K562 (cell line): ENCODE measurements at regions not wholly inside any gene's neighbourhood (a gene's known extent, or its start where the extent isn't known, plus 50 kb on each side); places are given as distances from the start of the nearest gene placed in this dataset.

ENCODE experiments used
- FOXJ2 ChIP-seq: fragments of 200-800 bp; sonication (Bioruptor generic); IDR thresholded peaks from 2 replicates; pipeline ENCODE4 v1.6.1; 2016; ENCODE audit warnings: missing genetic modification characterization, missing compliant biosample characterization
- HDAC8 ChIP-seq: fragments of 450-650 bp; IDR thresholded peaks from 2 replicates; pipeline ENCODE4 v1.6.1; 2016; ENCODE audit warnings: mild to moderate bottlenecking, missing genetic modification characterization, moderate library complexity, missing compliant biosample characterization
- HMG20B ChIP-seq: fragments of 250-450 bp; sonication (Bioruptor Pico); IDR thresholded peaks from 2 replicates; pipeline ENCODE4 v1.5.0; 2021; ENCODE audit warnings: mild to moderate bottlenecking
- JUND ChIP-seq, 2 experiments: IDR thresholded peaks; 2 replicates in 1 of 2; 3 replicates in 1 of 2; pipeline ENCODE4 v1.6.1; 2011; ENCODE audit warnings: borderline replicate concordance in 2 of 2, low read depth in 2 of 2, low read length in 2 of 2, improper control_type of control experiment in 1 of 2, missing biosample characterization in 1 of 2, missing genetic modification characterization in 1 of 2, missing genetic modification reagents in 1 of 2
- MAFK ChIP-seq: IDR thresholded peaks from 2 replicates; pipeline ENCODE4 v1.6.1; 2011; ENCODE audit warnings: low read length, improper control_type of control experiment
- NBN ChIP-seq: fragments of 450-650 bp; IDR thresholded peaks from 2 replicates; pipeline ENCODE4 v1.6.1; 2016; ENCODE audit warnings: low read depth, mild to moderate bottlenecking
- NFRKB ChIP-seq: fragments of 450-650 bp; IDR thresholded peaks from 2 replicates; pipeline ENCODE4 v1.6.1; 2016; ENCODE audit warnings: low read depth
- PYGO2 ChIP-seq: fragments of 450-650 bp; IDR thresholded peaks from 2 replicates; pipeline ENCODE4 v1.6.1; 2016; ENCODE audit warnings: mild to moderate bottlenecking, missing genetic modification characterization, moderate library complexity, missing compliant biosample characterization
- TAL1 ChIP-seq: fragments of 450-650 bp; IDR thresholded peaks from 2 replicates; pipeline ENCODE4 v1.6.1; 2016; ENCODE audit warnings: mild to moderate bottlenecking
- ZNF274 ChIP-seq: IDR thresholded peaks from 2 replicates; pipeline ENCODE4 v1.6.1; 2011; ENCODE audit warnings: low read depth, mild to moderate bottlenecking, low read length, moderate library complexity, borderline replicate concordance
- TF ChIP-seq, protein P1 (sequence below): fragments of 450-650 bp; IDR thresholded peaks from 2 replicates; pipeline ENCODE4 v1.6.1; 2016; ENCODE audit warnings: mild to moderate bottlenecking, moderate library complexity
- TF ChIP-seq, protein P2 (sequence below): fragments of 450-650 bp; formaldehyde crosslinking; IDR thresholded peaks from 2 replicates; pipeline ENCODE4 v1.4.0; 2022; ENCODE audit warnings: missing genetic modification characterization
- TF ChIP-seq, protein P3 (sequence below): fragments of 250-450 bp; sonication (Bioruptor Pico); IDR thresholded peaks from 2 replicates; pipeline ENCODE4 v1.4.0; 2020

DNA sequence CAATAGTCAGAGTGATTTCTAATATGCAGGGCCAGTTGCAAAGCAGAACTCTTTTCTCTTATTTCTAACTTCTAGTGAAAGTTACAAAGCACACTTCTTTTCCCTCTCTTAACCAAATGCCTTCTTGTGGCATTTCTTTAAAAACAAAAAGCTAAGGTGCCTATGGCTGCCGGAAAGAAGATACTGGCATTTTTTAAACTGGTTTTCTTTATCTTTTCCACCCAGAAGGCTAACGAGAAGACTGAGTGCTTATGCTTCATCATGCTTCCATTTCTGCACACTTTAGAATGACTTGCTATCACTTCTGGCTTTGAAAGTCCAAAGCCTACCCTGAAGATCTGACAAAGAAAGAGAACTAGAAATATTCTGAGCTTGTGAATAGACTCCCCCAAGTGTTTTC is 141.3 kb downstream of the P2RY1 start (continued):
- TF ChIP-seq, protein P1, sequence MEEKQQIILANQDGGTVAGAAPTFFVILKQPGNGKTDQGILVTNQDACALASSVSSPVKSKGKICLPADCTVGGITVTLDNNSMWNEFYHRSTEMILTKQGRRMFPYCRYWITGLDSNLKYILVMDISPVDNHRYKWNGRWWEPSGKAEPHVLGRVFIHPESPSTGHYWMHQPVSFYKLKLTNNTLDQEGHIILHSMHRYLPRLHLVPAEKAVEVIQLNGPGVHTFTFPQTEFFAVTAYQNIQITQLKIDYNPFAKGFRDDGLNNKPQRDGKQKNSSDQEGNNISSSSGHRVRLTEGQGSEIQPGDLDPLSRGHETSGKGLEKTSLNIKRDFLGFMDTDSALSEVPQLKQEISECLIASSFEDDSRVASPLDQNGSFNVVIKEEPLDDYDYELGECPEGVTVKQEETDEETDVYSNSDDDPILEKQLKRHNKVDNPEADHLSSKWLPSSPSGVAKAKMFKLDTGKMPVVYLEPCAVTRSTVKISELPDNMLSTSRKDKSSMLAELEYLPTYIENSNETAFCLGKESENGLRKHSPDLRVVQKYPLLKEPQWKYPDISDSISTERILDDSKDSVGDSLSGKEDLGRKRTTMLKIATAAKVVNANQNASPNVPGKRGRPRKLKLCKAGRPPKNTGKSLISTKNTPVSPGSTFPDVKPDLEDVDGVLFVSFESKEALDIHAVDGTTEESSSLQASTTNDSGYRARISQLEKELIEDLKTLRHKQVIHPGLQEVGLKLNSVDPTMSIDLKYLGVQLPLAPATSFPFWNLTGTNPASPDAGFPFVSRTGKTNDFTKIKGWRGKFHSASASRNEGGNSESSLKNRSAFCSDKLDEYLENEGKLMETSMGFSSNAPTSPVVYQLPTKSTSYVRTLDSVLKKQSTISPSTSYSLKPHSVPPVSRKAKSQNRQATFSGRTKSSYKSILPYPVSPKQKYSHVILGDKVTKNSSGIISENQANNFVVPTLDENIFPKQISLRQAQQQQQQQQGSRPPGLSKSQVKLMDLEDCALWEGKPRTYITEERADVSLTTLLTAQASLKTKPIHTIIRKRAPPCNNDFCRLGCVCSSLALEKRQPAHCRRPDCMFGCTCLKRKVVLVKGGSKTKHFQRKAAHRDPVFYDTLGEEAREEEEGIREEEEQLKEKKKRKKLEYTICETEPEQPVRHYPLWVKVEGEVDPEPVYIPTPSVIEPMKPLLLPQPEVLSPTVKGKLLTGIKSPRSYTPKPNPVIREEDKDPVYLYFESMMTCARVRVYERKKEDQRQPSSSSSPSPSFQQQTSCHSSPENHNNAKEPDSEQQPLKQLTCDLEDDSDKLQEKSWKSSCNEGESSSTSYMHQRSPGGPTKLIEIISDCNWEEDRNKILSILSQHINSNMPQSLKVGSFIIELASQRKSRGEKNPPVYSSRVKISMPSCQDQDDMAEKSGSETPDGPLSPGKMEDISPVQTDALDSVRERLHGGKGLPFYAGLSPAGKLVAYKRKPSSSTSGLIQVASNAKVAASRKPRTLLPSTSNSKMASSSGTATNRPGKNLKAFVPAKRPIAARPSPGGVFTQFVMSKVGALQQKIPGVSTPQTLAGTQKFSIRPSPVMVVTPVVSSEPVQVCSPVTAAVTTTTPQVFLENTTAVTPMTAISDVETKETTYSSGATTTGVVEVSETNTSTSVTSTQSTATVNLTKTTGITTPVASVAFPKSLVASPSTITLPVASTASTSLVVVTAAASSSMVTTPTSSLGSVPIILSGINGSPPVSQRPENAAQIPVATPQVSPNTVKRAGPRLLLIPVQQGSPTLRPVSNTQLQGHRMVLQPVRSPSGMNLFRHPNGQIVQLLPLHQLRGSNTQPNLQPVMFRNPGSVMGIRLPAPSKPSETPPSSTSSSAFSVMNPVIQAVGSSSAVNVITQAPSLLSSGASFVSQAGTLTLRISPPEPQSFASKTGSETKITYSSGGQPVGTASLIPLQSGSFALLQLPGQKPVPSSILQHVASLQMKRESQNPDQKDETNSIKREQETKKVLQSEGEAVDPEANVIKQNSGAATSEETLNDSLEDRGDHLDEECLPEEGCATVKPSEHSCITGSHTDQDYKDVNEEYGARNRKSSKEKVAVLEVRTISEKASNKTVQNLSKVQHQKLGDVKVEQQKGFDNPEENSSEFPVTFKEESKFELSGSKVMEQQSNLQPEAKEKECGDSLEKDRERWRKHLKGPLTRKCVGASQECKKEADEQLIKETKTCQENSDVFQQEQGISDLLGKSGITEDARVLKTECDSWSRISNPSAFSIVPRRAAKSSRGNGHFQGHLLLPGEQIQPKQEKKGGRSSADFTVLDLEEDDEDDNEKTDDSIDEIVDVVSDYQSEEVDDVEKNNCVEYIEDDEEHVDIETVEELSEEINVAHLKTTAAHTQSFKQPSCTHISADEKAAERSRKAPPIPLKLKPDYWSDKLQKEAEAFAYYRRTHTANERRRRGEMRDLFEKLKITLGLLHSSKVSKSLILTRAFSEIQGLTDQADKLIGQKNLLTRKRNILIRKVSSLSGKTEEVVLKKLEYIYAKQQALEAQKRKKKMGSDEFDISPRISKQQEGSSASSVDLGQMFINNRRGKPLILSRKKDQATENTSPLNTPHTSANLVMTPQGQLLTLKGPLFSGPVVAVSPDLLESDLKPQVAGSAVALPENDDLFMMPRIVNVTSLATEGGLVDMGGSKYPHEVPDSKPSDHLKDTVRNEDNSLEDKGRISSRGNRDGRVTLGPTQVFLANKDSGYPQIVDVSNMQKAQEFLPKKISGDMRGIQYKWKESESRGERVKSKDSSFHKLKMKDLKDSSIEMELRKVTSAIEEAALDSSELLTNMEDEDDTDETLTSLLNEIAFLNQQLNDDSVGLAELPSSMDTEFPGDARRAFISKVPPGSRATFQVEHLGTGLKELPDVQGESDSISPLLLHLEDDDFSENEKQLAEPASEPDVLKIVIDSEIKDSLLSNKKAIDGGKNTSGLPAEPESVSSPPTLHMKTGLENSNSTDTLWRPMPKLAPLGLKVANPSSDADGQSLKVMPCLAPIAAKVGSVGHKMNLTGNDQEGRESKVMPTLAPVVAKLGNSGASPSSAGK = no peak
- TF ChIP-seq, protein P2, sequence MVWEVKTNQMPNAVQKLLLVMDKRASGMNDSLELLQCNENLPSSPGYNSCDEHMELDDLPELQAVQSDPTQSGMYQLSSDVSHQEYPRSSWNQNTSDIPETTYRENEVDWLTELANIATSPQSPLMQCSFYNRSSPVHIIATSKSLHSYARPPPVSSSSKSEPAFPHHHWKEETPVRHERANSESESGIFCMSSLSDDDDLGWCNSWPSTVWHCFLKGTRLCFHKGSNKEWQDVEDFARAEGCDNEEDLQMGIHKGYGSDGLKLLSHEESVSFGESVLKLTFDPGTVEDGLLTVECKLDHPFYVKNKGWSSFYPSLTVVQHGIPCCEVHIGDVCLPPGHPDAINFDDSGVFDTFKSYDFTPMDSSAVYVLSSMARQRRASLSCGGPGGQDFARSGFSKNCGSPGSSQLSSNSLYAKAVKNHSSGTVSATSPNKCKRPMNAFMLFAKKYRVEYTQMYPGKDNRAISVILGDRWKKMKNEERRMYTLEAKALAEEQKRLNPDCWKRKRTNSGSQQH (CRISPR knock-in tag) = no peak
- TF ChIP-seq TAL1 = peak; percentile 92
- TF ChIP-seq JUND (IDR thresholded peaks at IDR 0.05; ENCODE audit: borderline replicate concordance, low read depth, low read length) = peak; percentile 43; the same call in 1 of the 2 replicates
- TF ChIP-seq JUND (tag; IDR thresholded peaks at IDR 0.05; ENCODE audit: borderline replicate concordance, low read depth, low read length) = peak; percentile 41; the same call in 2 of the 3 replicates
- TF ChIP-seq HMG20B = no peak
- TF ChIP-seq FOXJ2 (tag) = no peak
- TF ChIP-seq PYGO2 (tag) = no peak
- peak; percentile 80; the same call in 1 of the 2 replicates for TF ChIP-seq NFRKB
- peak; percentile 72; the same call in 1 of the 2 replicates for TF ChIP-seq MAFK
- TF ChIP-seq HDAC8 (tag) = no peak
- peak; percentile 54; the same call in 1 of the 2 replicates for TF ChIP-seq NBN
- TF ChIP-seq, protein P3, sequence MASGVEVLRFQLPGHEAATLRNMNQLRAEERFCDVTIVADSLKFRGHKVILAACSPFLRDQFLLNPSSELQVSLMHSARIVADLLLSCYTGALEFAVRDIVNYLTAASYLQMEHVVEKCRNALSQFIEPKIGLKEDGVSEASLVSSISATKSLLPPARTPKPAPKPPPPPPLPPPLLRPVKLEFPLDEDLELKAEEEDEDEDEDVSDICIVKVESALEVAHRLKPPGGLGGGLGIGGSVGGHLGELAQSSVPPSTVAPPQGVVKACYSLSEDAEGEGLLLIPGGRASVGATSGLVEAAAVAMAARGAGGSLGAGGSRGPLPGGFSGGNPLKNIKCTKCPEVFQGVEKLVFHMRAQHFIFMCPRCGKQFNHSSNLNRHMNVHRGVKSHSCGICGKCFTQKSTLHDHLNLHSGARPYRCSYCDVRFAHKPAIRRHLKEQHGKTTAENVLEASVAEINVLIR (CRISPR knock-in tag) = no peak
- no peak for TF ChIP-seq ZNF274
